ENCODE measurements at regions not wholly inside any gene's neighbourhood (a gene's known extent, or its start where the extent isn't known, plus 50 kb on each side); places are given as distances from the start of the nearest gene placed in this dataset.
"Not testable (repeated sequence)": the region's sequence is repeated elsewhere in the genome, so short reads cannot be mapped to it uniquely, and the experiment has no call there.

- TF ChIP-seq CTCF, POLR2A, POLR2AphosphoS5 (IDR thresholded peaks at IDR 0.05): not testable (repeated sequence)
These were observed 438.8 kb upstream of the FAM174A start for GRCh38 chr5:100096328-100096727.
